Gastrocnemius medialis (tissue), 4 donors: ENCODE measurements at regions not wholly inside any gene's neighbourhood (a gene's known extent, or its start where the extent isn't known, plus 50 kb on each side); places are given as distances from the start of the nearest gene placed in this dataset.

Source experiments
- CTCF ChIP-seq, 5 experiments: fragments of 450-650 bp in 3 of 5; fragments of 200-600 bp in 2 of 5; sonication (generic) in 2 of 5; IDR thresholded peaks in 4 of 5; conservative IDR thresholded peaks in 1 of 5; 1 replicate in 4 of 5; 2 replicates in 1 of 5; pipeline ENCODE4 v1.5.1; 2016 to 2019; ENCODE audit warnings: antibody characterized with exemption in 5 of 5, mild to moderate bottlenecking in 3 of 5, moderate library complexity in 3 of 5
- POLR2A ChIP-seq, 2 donors: fragments of 450-650 bp; IDR thresholded peaks; one replicate each; pipeline ENCODE4 v1.6.1; 2017; ENCODE audit warnings: antibody characterized with exemption in 2 of 2, mild to moderate bottlenecking in 2 of 2, moderate library complexity in 2 of 2

- TF ChIP-seq CTCF (IDR thresholded peaks at IDR 0.05 in 4 of 5, conservative IDR thresholded peaks at IDR 0.05 in 1 of 5) = no peak
- no peak for TF ChIP-seq POLR2A (IDR thresholded peaks at IDR 0.05)
Measured at GRCh38 chr3:139203752-139204151, 140.1 kb upstream of the MRPS22 start.
